Activated CD4-positive, alpha-beta T cell treated with anti-CD3 and anti-CD28 coated beads, Interleukin-2, amount 50 U/mL, for 16 hours (primary cell): ENCODE measurements at regions not wholly inside any gene's neighbourhood (a gene's known extent, or its start where the extent isn't known, plus 50 kb on each side); places are given as distances from the start of the nearest gene placed in this dataset.

Source experiments
- DNase-seq: peaks from one replicate; pipeline ENCODE4 v3.0.0-alpha.2; 2020

- DNase-seq = no peak
These were observed 394.8 kb downstream of the LRFN5 start for GRCh38 chr14:42001431-42001830.

- DNase-seq = no peak
These were observed 393.8 kb downstream of the LRFN5 start for GRCh38 chr14:42000450-42000849.

- no peak for DNase-seq
These were observed 387.0 kb downstream of the LRFN5 start for GRCh38 chr14:41993687-41994086.

GRCh38 chr14:41986700-41987099 is 380.0 kb downstream of the LRFN5 start:
- no peak for DNase-seq

DNA sequence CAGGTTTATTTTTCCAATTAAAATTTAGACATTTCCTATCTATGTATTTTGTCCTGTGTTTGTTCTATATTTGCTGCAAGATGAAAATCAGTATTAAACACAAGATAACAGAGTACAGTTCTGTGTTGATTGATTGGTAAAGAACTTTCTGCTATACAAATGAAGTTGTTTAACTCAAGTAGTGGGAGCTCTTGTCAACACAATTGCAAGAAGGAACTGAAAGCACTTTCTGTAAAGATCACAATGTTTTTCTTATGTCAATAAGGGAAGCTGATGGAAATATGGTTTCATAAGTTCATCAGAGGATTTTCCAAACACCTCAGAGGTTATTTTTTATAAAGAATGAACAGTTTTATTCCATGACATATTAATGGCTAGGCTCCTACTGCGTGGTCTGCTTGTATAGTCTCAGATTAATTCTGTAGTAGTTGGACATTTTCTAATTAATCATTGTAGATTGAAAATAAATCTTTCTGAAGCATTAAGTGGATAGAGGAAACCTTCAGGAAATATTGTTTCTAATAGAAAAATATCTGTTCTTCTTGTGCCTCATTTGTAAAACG is 379.5 kb downstream of the LRFN5 start:
- no peak for DNase-seq

DNA sequence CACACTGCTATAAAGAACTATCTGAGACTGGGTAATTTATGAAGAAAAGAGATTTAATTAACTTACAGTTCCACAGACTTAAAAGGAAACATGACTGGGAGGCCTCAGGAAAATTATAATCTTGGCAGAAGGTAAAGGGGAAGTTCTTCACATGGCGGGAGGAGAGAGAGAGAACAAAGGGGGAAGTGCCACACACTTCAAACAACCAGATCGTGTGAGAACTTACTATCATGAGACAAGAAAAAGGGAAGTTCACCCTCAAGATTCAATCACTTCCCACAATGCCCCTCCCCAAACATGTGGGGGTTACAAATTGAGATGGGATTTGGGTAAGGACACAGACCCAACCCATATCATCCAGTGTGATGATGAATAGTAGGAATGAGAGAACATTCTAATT is 366.5 kb downstream of the LRFN5 start:
- DNase-seq = no peak

DNA sequence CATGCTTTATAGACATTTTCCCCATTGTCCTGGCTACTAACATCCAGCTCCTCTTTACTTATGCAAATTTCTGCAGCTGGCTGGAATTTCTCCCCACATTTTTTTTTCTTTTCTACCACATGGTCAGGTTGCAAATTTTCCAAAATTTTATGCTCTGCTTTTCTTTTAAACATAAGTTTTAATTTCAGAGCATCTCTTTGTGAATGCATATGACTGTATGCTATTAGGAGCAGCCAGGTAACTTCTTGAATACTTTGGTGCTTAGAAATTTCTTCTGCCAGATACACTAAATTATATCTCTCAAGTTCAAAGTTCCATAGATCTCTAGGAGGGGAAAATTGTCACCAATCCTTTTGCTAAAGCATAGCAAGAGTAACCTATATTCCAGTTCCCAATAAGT is 365.9 kb downstream of the LRFN5 start:
- DNase-seq = no peak

DNA sequence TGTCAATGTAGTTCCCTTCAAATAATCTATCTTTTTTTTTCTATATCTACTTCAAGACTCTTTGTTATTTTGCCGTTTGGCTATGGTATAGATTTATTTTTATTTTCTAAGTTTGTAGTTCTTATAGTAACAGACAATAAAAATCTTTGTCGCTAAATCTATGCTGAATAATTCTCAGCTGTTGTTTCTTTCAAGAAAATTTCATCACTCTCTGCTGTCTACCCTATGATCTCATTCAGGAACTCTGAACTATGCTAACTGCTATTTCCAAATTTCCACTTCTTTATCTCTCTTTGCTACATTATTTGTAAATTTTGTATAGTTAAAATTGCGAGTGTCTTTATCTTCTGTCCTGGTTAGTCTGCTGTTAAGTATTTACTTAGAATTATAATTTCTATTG is 353.6 kb downstream of the LRFN5 start:
- no peak for DNase-seq

DNA sequence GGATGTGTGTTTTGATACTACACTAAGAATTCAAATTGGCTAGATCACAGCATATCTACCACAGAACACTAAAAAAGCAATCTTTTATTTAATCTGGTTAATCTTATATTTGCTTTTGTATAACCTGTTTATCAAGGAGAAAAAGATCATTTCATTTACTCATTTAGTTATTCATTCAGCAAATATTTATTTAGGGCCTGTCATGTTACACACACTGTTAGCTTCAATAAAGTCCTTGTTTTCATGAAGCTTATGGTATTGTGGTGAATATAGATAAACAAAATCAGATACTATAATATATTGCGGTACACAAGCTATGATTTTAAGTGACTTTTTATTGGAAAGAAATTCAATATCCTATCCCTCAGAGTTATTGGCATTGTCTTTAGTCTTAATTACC is 350.8 kb downstream of the LRFN5 start:
- DNase-seq = no peak
